ENCODE measurements at regions not wholly inside any gene's neighbourhood (a gene's known extent, or its start where the extent isn't known, plus 50 kb on each side); places are given as distances from the start of the nearest gene placed in this dataset.

DNA sequence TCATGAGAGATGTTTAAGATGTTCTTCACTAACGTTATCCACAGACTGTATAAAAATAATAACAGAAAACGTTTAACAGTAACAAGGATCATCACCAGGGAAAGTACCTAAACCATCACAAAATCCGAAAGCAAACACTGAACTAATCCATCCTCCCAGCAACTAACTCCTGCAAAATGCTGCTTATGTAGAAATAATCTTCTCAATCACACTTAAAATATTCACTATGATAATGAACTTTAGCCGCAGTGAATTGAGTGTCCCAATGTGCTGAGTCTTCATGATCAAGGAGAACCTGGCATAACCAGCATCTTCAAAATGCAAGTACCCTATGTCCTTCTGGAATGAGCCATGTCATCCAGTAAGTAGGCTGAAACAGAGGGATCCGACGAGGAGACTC, 166.1 kb downstream of the LTN1 start:
- WGBS, result 93% methylated on average over 6 of the region's 6 CpGs
- Histone ChIP-seq H3K9me3 (ENCODE audit: insufficient read depth, low read depth, low read length) (no peaks in the 10 kb centered on the region), H3K9ac (ENCODE audit: low read depth, low read length) (no peak overlapping the region), H3K4me1 (ENCODE audit: insufficient read depth, low read length) (no peaks in the 10 kb centered on the region; the same call in 1 of the 2 replicates), H3K27me3 (ENCODE audit: insufficient read depth, low read length) (no peaks in the 10 kb centered on the region), H3K36me3 (ENCODE audit: insufficient read depth, low read length) (no peaks in the 10 kb centered on the region), H3K4me3 (ENCODE audit: low read length) (no peak overlapping the region), H3K27ac (ENCODE audit: low read depth, low read length) (no peak overlapping the region)

DNA sequence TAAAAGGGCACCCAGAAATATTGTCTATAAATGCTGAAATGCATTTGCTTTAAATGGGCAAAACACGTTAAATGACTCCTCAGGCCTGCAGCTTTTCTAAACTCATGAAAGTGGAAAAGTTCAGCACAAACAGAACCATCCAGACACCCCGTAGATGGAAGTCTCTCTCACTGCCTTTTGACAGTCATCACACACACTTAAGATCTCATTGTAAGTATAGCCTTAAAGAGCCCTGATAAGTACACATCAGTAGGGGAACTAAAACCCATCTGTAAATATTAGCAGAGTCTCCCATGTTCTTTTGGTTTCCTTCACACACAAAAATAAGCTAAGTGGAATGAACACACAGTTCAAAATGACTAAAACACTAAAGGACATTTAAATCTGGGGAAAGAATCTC, 166.7 kb downstream of the LTN1 start:
- no peak overlapping the region for H3K4me3 ChIP-seq (ENCODE audit: low read length)
- H3K4me1 ChIP-seq (ENCODE audit: insufficient read depth, low read length), result no peaks in the 10 kb centered on the region; the same call in 1 of the 2 replicates
- H3K27ac ChIP-seq (ENCODE audit: low read depth, low read length), result no peak overlapping the region
- 88% methylated on average over 2 of the region's 2 CpGs for WGBS
- no peaks in the 10 kb centered on the region for H3K9me3 ChIP-seq (ENCODE audit: insufficient read depth, low read depth, low read length)
- no peaks in the 10 kb centered on the region for H3K27me3 ChIP-seq (ENCODE audit: insufficient read depth, low read length)
- no peaks in the 10 kb centered on the region for H3K36me3 ChIP-seq (ENCODE audit: insufficient read depth, low read length)
- no peak overlapping the region for H3K9ac ChIP-seq (ENCODE audit: low read depth, low read length)

DNA sequence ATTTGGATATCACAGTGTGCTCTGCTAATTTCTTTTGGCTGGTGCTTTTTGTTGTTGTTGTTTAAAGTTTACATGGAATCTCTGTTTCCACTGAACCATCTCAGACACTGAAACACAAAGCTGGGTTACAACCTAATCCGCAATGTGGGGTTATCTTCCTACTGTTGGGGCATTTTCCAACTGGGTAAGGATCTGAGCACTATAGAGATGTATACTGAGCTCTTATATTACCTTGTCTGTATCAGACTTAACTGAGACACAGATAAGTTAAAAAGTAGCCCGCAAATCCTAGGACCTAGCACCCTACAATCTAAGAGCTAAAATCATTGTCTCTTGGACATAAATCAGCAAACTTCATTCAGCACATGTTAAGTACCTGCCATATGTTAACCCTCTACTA, 169.2 kb downstream of the LTN1 start:
- Histone ChIP-seq H3K36me3 (ENCODE audit: insufficient read depth, low read length) (no peaks in the 10 kb centered on the region), H3K27me3 (ENCODE audit: insufficient read depth, low read length) (no peaks in the 10 kb centered on the region)
- 85% methylated on average over 1 of the region's 2 CpGs for WGBS

DNA sequence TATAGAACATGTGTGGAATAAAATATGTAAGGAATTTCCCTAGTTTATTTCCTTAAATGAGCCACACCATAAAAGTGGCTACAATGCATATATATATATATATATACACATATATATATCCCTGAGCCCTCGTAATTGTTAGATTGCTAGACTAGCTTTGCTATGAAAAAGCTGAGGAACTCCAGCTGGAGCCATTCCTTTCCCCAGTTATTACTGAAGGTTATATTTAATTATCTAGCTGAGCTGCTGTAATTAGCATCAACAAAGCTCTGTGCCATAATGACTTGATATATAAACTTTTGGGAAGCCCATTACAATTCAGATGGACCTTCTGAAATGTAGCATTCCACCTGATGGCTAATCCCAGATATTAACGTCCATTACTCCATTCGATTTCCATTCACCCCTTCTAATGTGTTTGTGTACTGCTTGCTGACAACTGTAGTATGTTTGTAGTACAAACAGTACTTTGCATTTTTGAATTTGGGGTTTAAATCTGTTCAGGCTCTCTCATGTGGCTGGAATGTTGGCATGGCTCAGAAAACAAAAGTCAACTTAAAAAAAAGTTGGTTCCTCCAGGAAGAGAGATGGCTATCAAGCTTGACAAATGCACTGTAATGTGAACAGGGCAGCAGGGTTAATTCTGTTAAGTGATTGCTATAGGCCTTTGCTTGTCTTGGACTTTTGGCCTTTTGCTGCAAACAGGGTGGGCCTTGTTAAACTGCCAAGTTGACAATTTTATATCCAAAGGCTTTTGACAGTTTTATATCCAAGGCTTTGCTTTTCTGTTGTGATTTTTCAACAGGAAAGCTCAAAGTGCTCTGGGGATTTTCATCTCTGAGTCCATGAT, 170.0 kb downstream of the LTN1 start:
- Histone ChIP-seq H3K4me1 (ENCODE audit: insufficient read depth, low read length) (no peaks in the 10 kb centered on the region; the same call in 1 of the 2 replicates), H3K27ac (ENCODE audit: low read depth, low read length) (no peak overlapping the region), H3K9ac (ENCODE audit: low read depth, low read length) (no peak overlapping the region), H3K36me3 (ENCODE audit: insufficient read depth, low read length) (no peaks in the 10 kb centered on the region), H3K4me3 (ENCODE audit: low read length) (no peak overlapping the region), H3K9me3 (ENCODE audit: insufficient read depth, low read depth, low read length) (no peaks in the 10 kb centered on the region), H3K27me3 (ENCODE audit: insufficient read depth, low read length) (no peaks in the 10 kb centered on the region)
- WGBS, result no CpG with 5 or more reads among the region's 3 CpGs

More for the DNA sequence above, 169.2 kb downstream of the LTN1 start:
- H3K9me3 ChIP-seq (ENCODE audit: insufficient read depth, low read depth, low read length), result no peaks in the 10 kb centered on the region
- H3K4me1 ChIP-seq (ENCODE audit: insufficient read depth, low read length), result no peaks in the 10 kb centered on the region; the same call in 1 of the 2 replicates
- no peak overlapping the region for H3K9ac ChIP-seq (ENCODE audit: low read depth, low read length)
- no peak overlapping the region for H3K4me3 ChIP-seq (ENCODE audit: low read length)
- no peak overlapping the region for H3K27ac ChIP-seq (ENCODE audit: low read depth, low read length)

DNA sequence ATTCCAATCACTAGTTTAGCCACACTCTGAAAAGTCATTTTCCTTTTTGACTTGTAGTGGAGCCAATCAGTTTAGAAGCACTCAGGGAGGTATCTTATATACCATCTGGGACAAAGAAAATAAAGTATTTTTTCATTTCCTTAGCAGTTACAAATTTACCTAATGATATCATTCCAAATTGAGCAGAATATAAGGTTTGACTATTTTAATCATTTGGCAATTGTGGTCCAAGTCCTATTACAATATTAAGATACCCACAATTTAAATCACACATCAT, 170.6 kb downstream of the LTN1 start:
- Histone ChIP-seq H3K36me3 (ENCODE audit: insufficient read depth, low read length) (no peaks in the 10 kb centered on the region), H3K9me3 (ENCODE audit: insufficient read depth, low read depth, low read length) (no peaks in the 10 kb centered on the region), H3K9ac (ENCODE audit: low read depth, low read length) (no peak overlapping the region), H3K27me3 (ENCODE audit: insufficient read depth, low read length) (no peaks in the 10 kb centered on the region), H3K27ac (ENCODE audit: low read depth, low read length) (no peak overlapping the region), H3K4me1 (ENCODE audit: insufficient read depth, low read length) (no peaks in the 10 kb centered on the region; the same call in 1 of the 2 replicates), H3K4me3 (ENCODE audit: low read length) (no peak overlapping the region)

DNA sequence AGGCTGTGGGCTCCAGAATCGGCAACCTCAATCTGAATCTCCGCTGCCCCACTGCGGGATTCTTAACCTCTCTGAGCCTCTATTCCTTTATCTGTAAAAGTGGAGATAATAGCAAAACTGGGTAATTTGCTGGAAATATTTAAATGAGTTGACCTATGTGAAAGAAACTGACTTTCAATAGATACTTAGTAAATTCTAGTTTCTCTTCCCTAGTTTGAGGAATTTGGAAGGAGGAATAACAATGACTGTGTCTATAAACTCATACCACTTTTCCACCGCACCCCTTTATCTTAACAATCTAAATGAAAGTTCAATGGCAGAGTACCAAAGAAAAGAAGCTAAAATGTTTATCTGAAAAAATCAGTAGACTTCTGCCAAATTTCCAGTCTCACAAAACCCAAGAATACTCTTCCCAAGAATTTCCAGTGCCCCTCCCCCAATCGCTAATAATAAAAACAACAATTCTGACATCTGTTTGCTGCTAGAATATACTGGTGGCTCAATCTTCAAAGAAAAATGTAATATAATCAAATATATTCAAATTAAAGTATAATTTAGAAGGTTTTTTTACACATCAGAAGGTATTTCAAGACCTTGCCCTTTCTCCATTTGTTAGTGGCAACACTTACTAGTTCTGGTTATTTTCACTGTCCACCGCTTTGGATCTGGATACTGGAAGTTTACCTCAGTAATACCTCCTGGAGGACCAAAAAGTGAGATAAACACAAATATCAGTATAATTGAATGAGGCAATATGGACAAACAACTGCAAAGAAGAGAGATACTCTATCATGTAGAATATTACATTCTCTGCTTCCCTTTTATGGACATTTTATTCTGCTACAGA, 171.2 kb downstream of the LTN1 start:
- Histone ChIP-seq H3K4me1 (ENCODE audit: insufficient read depth, low read length) (no peaks in the 10 kb centered on the region; the same call in 1 of the 2 replicates), H3K4me3 (ENCODE audit: low read length) (no peak overlapping the region), H3K27me3 (ENCODE audit: insufficient read depth, low read length) (no peaks in the 10 kb centered on the region), H3K36me3 (ENCODE audit: insufficient read depth, low read length) (no peaks in the 10 kb centered on the region), H3K27ac (ENCODE audit: low read depth, low read length) (no peak overlapping the region), H3K9me3 (ENCODE audit: insufficient read depth, low read depth, low read length) (no peaks in the 10 kb centered on the region), H3K9ac (ENCODE audit: low read depth, low read length) (no peak overlapping the region)
- WGBS, result 96% methylated on average over 6 of the region's 6 CpGs

DNA sequence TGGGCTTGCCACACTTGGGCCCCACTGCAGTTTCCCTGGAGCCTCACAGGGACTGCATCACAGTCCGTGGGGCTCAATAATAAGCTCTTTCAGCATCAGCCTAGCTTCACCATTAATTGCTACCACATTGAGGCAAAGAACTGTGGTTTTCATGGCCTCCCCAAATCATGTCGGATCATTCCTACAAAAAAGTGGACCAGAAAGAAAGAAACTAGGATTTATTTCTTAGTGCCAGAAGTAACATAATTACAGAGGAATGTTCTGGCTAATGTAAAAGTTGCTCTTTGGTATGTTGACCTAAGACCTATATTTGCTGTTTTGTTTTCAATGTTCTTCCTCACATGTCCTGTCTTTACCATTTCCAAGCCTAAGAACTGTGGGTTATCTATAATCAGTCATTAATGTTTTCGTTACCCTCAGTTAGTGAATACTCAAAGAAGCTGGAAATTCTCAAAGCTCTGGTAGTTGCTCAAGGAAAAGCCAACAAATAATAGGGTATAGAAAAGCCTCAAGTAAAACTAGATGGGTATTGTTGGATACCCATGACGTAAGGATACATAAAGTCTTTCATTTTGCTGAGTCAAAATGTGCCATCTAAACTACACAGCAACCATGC, 173.9 kb downstream of the LTN1 start:
- Histone ChIP-seq H3K4me1 (ENCODE audit: insufficient read depth, low read length) (no peaks in the 10 kb centered on the region; the same call in 1 of the 2 replicates), H3K9ac (ENCODE audit: low read depth, low read length) (no peak overlapping the region), H3K4me3 (ENCODE audit: low read length) (no peak overlapping the region), H3K27ac (ENCODE audit: low read depth, low read length) (no peak overlapping the region), H3K9me3 (ENCODE audit: insufficient read depth, low read depth, low read length) (no peaks in the 10 kb centered on the region), H3K36me3 (ENCODE audit: insufficient read depth, low read length) (no peaks in the 10 kb centered on the region), H3K27me3 (ENCODE audit: insufficient read depth, low read length) (no peaks in the 10 kb centered on the region)
- WGBS, result 93% methylated on average over 4 of the region's 4 CpGs

DNA sequence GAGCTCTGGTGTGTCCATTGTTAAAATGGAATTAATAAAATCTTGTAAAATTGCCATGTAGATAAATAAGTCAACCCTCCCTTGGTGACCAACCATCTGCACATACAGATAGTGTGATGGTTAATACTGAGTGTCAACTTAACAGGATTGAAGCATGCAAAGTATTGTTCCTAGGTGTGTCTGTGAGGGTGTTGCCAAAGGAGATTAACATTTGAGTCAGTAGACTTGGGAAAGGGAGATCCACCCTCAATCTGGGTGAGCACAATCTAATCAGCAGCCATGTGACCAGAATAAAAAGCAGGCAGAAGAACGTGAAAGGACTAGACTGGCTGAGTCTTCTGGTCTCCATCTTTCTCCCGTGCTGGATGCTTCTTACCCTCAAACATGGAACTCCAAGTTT, 174.8 kb downstream of the LTN1 start:
- Histone ChIP-seq H3K4me1 (ENCODE audit: insufficient read depth, low read length) (no peaks in the 10 kb centered on the region; the same call in 1 of the 2 replicates), H3K9me3 (ENCODE audit: insufficient read depth, low read depth, low read length) (no peaks in the 10 kb centered on the region), H3K27ac (ENCODE audit: low read depth, low read length) (no peak overlapping the region), H3K4me3 (ENCODE audit: low read length) (no peak overlapping the region), H3K36me3 (ENCODE audit: insufficient read depth, low read length) (no peaks in the 10 kb centered on the region), H3K9ac (ENCODE audit: low read depth, low read length) (no peak overlapping the region), H3K27me3 (ENCODE audit: insufficient read depth, low read length) (no peaks in the 10 kb centered on the region)
- WGBS, result 88% methylated on average over 2 of the region's 2 CpGs

DNA sequence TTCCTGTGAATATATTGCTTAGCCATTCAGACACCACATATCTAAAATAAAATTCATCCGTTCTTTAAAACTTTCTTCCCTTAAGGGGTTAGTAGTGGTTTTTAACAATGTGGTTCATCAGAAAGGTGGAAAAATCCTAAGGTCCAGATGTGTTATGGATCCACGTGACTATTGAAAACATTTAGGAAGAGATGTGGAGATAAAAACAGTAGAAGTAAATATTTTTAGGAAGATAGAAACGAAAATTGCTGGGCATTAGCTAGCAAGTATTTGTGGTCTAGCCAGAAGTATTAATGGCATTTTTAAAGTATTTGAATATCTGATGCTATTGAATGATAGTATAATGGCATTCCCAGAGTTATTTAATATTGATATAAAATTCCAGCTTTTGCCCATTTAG, 180.8 kb downstream of the LTN1 start:
- peaks cover 3% of the 10 kb centered on the region; the same call in 1 of the 2 replicates for H3K9me3 ChIP-seq (ENCODE audit: insufficient read depth, low read depth, low read length)
- no peaks in the 10 kb centered on the region for H3K36me3 ChIP-seq (ENCODE audit: insufficient read depth, low read length)
- no peaks in the 10 kb centered on the region for H3K4me1 ChIP-seq (ENCODE audit: insufficient read depth, low read length)
- no peak overlapping the region for H3K27ac ChIP-seq (ENCODE audit: low read depth, low read length)
- no peaks in the 10 kb centered on the region for H3K27me3 ChIP-seq (ENCODE audit: insufficient read depth, low read length)
- WGBS, result 82% methylated on average over 2 of the region's 3 CpGs
- no peak overlapping the region for H3K4me3 ChIP-seq (ENCODE audit: low read length)
- no peak overlapping the region for H3K9ac ChIP-seq (ENCODE audit: low read depth, low read length)

DNA sequence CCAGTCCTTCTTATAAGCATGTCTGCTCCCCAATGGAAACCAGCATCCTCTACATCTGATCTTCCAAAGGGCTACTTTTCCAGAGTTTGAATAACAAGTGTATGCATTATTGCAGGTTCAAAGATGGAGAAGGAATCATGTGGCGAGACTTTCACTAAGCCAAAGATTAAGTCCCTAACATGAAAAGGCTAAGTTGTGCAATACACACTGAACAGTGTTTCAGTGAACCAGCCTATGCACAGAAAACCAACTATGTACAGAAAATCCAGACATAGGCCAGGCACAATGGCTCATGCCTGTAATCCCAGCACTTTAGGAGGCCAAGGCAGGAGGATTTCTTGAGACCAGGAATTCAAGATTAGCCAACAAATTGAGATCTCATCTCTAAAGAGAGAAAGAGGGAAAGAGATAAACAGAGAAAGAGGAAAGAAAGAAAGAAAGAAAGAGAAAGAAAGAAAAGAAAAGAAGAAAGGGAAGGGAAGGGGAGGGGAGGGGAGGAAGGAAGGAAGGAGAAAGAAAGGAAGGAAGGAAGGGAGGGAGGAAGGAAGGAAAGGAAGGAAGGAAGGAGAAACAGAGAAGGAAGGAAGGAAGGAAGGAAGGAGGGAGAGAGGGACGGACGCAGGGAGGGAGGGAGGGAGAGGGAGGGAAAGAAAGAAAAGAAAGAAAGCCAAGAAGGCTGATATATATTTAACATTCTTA, 181.7 kb downstream of the LTN1 start:
- Histone ChIP-seq H3K27ac (ENCODE audit: low read depth, low read length) (no peak overlapping the region), H3K27me3 (ENCODE audit: insufficient read depth, low read length) (no peaks in the 10 kb centered on the region), H3K4me1 (ENCODE audit: insufficient read depth, low read length) (no peaks in the 10 kb centered on the region), H3K9me3 (ENCODE audit: insufficient read depth, low read depth, low read length) (peaks cover 3% of the 10 kb centered on the region; the same call in 1 of the 2 replicates), H3K9ac (ENCODE audit: low read depth, low read length) (no peak overlapping the region), H3K36me3 (ENCODE audit: insufficient read depth, low read length) (no peaks in the 10 kb centered on the region), H3K4me3 (ENCODE audit: low read length) (no peak overlapping the region)
- WGBS, result 95% methylated on average over 2 of the region's 3 CpGs
